ENCODE measurements at regions not wholly inside any gene's neighbourhood (a gene's known extent, or its start where the extent isn't known, plus 50 kb on each side); places are given as distances from the start of the nearest gene placed in this dataset.

- no peak for TF ChIP-seq POLR2AphosphoS5 (IDR thresholded peaks at IDR 0.05; ENCODE audit: borderline replicate concordance, low read depth, low read length)
- no peak for TF ChIP-seq FOXP2 (optimal IDR thresholded peaks at IDR 0.05; ENCODE audit: control extremely low read depth, extremely low read length, insufficient read depth)
- no peak for TF ChIP-seq EZH2 (IDR thresholded peaks at IDR 0.05)
These were observed 65.9 kb upstream of the PTPRZ1 start for GRCh38 chr7:121807078-121807477.

Data from SK-N-MC (cell line).